OCI-LY7 (cell line): ENCODE measurements at regions not wholly inside any gene's neighbourhood (a gene's known extent, or its start where the extent isn't known, plus 50 kb on each side); places are given as distances from the start of the nearest gene placed in this dataset.

Experiments used
- BruUV-seq: library from RNA; stranded (reverse); fragments of 400-500 nt; replicated peaks from 2 replicates; lab custom pipeline; 2021; lab: Mats Ljungman, UMichigan
- CTCF ChIA-PET: fragments of 300-600 bp; sonication (Branson Sonifier 250); formaldehyde crosslinking; loops from one replicate; lab custom pipeline; 2022; ENCODE audit warnings: antibody characterized with exemption; ENCODE audit not compliant: unreplicated experiment; lab: Charles Lee
- POLR2A ChIA-PET: fragments of 300-600 bp; sonication (Branson Sonifier 250); formaldehyde crosslinking; loops from one replicate; lab custom pipeline; 2022; ENCODE audit warnings: antibody characterized with exemption; lab: Charles Lee
- DNase-seq: peaks from one replicate; pipeline ENCODE4 v3.0.0-alpha.2; 2015; ENCODE audit warnings: low spot score
- H2AFZ ChIP-seq: fragments of 200-600 bp; sonication (generic), shearing (Covaris generic); 2 replicates; pipeline ENCODE4 v1.6.1; 2014; ENCODE audit warnings: mild to moderate bottlenecking, antibody characterized with exemption, low read length, moderate library complexity
- H3K27ac ChIP-seq: fragments of 200-600 bp; sonication (generic); 2 replicates; pipeline ENCODE4 v1.5.1; 2014; ENCODE audit warnings: mixed run types, low read depth, mild to moderate bottlenecking, moderate library complexity, low read length, inconsistent platforms; ENCODE audit not compliant: poor library complexity, severe bottlenecking
- H3K36me3 ChIP-seq: fragments of 200-600 bp; sonication (generic); 2 replicates; pipeline ENCODE4 v1.6.1; 2014; ENCODE audit warnings: mild to moderate bottlenecking, antibody characterized with exemption, low read length, moderate library complexity, mixed read lengths; ENCODE audit not compliant: insufficient read depth
- H3K4me1 ChIP-seq: fragments of 200-600 bp; sonication (generic); 2 replicates; pipeline ENCODE4 v1.5.1; 2014; ENCODE audit warnings: mild to moderate bottlenecking, low read length; ENCODE audit not compliant: insufficient read depth, poor library complexity, severe bottlenecking
- H3K4me2 ChIP-seq: fragments of 200-600 bp; sonication (generic); 2 replicates; pipeline ENCODE4 v1.6.1; 2014; ENCODE audit warnings: mild to moderate bottlenecking, low read length
- H3K4me3 ChIP-seq: fragments of 200-600 bp; sonication (generic); 2 replicates; pipeline ENCODE4 v1.5.1; 2014; ENCODE audit warnings: mild to moderate bottlenecking, low read depth, low read length; ENCODE audit not compliant: poor library complexity, severe bottlenecking
- H3K79me2 ChIP-seq: fragments of 200-600 bp; sonication (generic); 2 replicates; pipeline ENCODE4 v1.6.1; 2016; ENCODE audit warnings: low read depth, mild to moderate bottlenecking, low read length, moderate library complexity, mixed read lengths; ENCODE audit not compliant: insufficient read depth
- H3K9me2 ChIP-seq: fragments of 200-600 bp; sonication (generic); 2 replicates; pipeline ENCODE4 v1.6.1; 2016; ENCODE audit warnings: mild to moderate bottlenecking, low read length, mixed read lengths; ENCODE audit not compliant: insufficient read depth
- H3K9me3 ChIP-seq: fragments of 200-600 bp; sonication (generic); 2 replicates; pipeline ENCODE4 v1.6.1; 2014; ENCODE audit warnings: mild to moderate bottlenecking, mixed run types, low read length, mixed read lengths
- H4K20me1 ChIP-seq: fragments of 200-600 bp; sonication (generic); 2 replicates; pipeline ENCODE4 v1.6.1; 2014; ENCODE audit warnings: mild to moderate bottlenecking, antibody characterized with exemption, low read length, moderate library complexity, mixed read lengths; ENCODE audit not compliant: insufficient read depth
- EZH2phosphoT487 ChIP-seq: fragments of 200-600 bp; sonication (generic); IDR thresholded peaks from 2 replicates; pipeline ENCODE4 v1.6.1; 2018; ENCODE audit warnings: low read depth, borderline replicate concordance, mild to moderate bottlenecking, mixed run types, antibody characterized with exemption, low read length, moderate library complexity, mixed read lengths
- intact Hi-C: fragments of 100-400 bp; cut with micrococcal nuclease; formaldehyde crosslinking; loops from one replicate; pipeline ENCODE4 v1.10.0; 2022; ENCODE audit not compliant: unreplicated experiment
- TF ChIP-seq, protein P1 (sequence below): fragments of 200-600 bp; sonication (generic); conservative IDR thresholded peaks from 2 replicates; pipeline ENCODE4 v1.5.1; 2014; ENCODE audit warnings: mild to moderate bottlenecking, antibody characterized with exemption, low read length, moderate library complexity, mixed read lengths

GRCh38 chr2:239827523-239827890 lies 197.6 kb downstream of the NDUFA10 start:
- ChIA-PET POLR2A (interaction anchor here (0.7 kb wide), 1 partner anchor 18 kb away, joined by 3 read pairs; no protein-coding TSS in a partner anchor), CTCF (no interaction called here)
- Histone ChIP-seq H3K9me2 (no peaks in the 10 kb centered on the region), H2AFZ (no peak overlapping the region), H3K4me2 (no peak overlapping the region), H3K4me3 (no peak overlapping the region), H4K20me1 (no peaks in the 10 kb centered on the region), H3K27ac (no peak overlapping the region), H3K4me1 (no peaks in the 10 kb centered on the region), H3K79me2 (no peaks in the 10 kb centered on the region), H3K9me3 (no peaks in the 10 kb centered on the region), H3K36me3 (no peaks in the 10 kb centered on the region)
- no peak for DNase-seq
- no TSS peak for BruUV-seq
- TF ChIP-seq, protein P1, sequence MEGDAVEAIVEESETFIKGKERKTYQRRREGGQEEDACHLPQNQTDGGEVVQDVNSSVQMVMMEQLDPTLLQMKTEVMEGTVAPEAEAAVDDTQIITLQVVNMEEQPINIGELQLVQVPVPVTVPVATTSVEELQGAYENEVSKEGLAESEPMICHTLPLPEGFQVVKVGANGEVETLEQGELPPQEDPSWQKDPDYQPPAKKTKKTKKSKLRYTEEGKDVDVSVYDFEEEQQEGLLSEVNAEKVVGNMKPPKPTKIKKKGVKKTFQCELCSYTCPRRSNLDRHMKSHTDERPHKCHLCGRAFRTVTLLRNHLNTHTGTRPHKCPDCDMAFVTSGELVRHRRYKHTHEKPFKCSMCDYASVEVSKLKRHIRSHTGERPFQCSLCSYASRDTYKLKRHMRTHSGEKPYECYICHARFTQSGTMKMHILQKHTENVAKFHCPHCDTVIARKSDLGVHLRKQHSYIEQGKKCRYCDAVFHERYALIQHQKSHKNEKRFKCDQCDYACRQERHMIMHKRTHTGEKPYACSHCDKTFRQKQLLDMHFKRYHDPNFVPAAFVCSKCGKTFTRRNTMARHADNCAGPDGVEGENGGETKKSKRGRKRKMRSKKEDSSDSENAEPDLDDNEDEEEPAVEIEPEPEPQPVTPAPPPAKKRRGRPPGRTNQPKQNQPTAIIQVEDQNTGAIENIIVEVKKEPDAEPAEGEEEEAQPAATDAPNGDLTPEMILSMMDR, result no peak
- no peak for TF ChIP-seq EZH2phosphoT487
- intact Hi-C loops, result no loop called here

DNA sequence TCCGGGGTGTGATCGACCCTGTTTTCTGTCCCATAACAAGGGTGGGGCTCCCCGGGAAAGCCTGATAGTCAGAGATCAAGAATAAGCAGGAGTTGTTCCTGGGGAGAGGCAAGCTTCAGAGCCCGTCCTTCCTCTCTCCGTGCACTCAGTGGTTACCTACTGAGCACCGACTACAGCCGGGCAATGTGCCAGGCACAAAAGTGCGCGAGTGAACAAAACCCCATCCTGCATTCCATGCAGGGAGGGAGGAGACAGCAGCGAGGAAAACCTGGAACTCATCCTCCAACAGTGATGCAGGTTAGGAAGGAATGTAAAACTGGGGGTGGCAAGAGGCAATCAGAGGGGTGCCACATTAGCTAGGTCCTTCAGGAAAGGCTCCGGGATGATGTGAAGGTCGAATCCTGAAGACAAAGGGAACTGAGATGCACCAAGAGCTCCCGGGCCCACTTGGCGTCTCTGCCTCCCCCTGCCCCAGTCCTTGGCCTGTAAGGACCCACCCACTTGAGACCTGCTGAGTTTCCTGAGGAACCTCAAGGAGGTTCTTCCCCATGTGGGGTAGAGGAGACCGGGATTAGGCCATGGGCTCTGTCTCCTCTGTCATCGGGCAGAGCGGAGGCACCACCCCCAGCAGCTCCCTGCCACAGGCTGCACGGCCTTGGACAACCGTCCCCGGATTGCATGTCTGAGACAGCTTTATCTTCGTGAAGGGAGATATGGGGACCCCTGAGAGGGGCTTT lies 198.2 kb downstream of the NDUFA10 start:
- H3K4me3 ChIP-seq, result no peak overlapping the region
- no TSS peak for BruUV-seq
- no peaks in the 10 kb centered on the region for H3K9me3 ChIP-seq

More for the DNA sequence above, 198.2 kb downstream of the NDUFA10 start:
- Histone ChIP-seq H3K79me2 (no peaks in the 10 kb centered on the region), H3K4me2 (no peak overlapping the region), H3K36me3 (no peaks in the 10 kb centered on the region), H3K9me2 (no peaks in the 10 kb centered on the region), H2AFZ (no peak overlapping the region), H3K4me1 (no peaks in the 10 kb centered on the region), H4K20me1 (no peaks in the 10 kb centered on the region), H3K27ac (no peak overlapping the region)
- TF ChIP-seq EZH2phosphoT487, result no peak
- TF ChIP-seq, protein P1, result no peak
- DNase-seq, result no peak
- intact Hi-C loops, result no loop called here
- POLR2A ChIA-PET, result interaction anchor here (0.7 kb wide), 1 partner anchor 19 kb away, joined by 3 read pairs; no protein-coding TSS in a partner anchor
- CTCF ChIA-PET, result no interaction called here
